ENCODE measurements at regions not wholly inside any gene's neighbourhood (a gene's known extent, or its start where the extent isn't known, plus 50 kb on each side); places are given as distances from the start of the nearest gene placed in this dataset.
"Not testable (repeated sequence)": the region's sequence is repeated elsewhere in the genome, so short reads cannot be mapped to it uniquely, and the experiment has no call there.

DNA sequence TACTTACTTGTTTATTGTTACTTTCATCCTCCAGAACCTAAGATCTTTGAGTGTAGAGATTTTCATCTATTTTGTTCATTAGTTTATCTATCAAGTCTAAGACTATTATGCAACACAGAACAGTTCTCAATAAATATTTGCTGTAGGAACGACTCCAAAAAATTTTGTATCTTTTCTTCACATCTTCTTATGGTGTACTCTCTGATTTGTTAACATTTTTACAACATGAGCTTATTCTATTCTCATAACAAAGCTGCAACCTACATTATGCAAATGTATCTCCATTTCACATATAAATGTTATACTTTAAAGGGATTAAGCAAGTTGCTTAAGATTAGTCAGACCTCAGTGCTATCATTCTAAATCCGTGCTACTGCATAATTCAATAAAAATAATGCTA, 514.2 kb upstream of the ZP4 start:
- DNase-seq (ENCODE audit: low read depth), result no peak
- Histone ChIP-seq H3K4me1 (ENCODE audit: control insufficient read depth, insufficient read depth, low read length) (peaks cover 12% of the 10 kb centered on the region), H3K9me3 (ENCODE audit: control insufficient read depth, low read length) (no peaks in the 10 kb centered on the region), H3K4me3 (ENCODE audit: low read length) (no peak overlapping the region), H3K27me3 (replicated peaks; ENCODE audit: control insufficient read depth, insufficient read depth, low read length) (no peaks in the 10 kb centered on the region), H3K36me3 (ENCODE audit: control insufficient read depth, insufficient read depth, low read length, severe bottlenecking) (no peaks in the 10 kb centered on the region), H3K9ac (ENCODE audit: low read length) (no peak overlapping the region)

DNA sequence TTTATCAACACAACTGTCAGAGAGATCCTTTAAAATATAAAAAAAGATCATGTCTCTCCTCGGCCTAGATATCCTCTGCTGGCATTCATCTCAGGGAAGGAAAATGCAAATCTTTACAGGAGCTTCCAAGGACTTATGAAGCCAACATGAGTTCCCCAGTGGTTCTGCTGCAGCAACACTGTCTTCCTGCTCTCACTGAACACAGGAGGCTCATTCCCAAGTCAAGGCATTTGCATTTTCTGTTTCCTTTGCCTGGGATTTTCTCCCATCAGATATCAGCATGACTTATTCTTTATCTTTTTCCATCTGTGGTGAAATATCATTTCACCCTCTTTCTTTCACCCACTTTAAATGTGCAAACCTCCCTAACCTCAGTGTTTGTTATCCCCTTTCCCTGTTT, 513.8 kb upstream of the ZP4 start:
- H3K9me3 ChIP-seq (ENCODE audit: control insufficient read depth, low read length), result no peaks in the 10 kb centered on the region
- H3K4me3 ChIP-seq (ENCODE audit: low read length), result no peak overlapping the region
- H3K9ac ChIP-seq (ENCODE audit: low read length), result no peak overlapping the region
- DNase-seq (ENCODE audit: low read depth), result peak; percentile 17
- H3K4me1 ChIP-seq (ENCODE audit: control insufficient read depth, insufficient read depth, low read length), result peaks cover 8% of the 10 kb centered on the region
- H3K27me3 ChIP-seq (replicated peaks; ENCODE audit: control insufficient read depth, insufficient read depth, low read length), result no peaks in the 10 kb centered on the region
- H3K36me3 ChIP-seq (ENCODE audit: control insufficient read depth, insufficient read depth, low read length, severe bottlenecking), result no peaks in the 10 kb centered on the region

DNA sequence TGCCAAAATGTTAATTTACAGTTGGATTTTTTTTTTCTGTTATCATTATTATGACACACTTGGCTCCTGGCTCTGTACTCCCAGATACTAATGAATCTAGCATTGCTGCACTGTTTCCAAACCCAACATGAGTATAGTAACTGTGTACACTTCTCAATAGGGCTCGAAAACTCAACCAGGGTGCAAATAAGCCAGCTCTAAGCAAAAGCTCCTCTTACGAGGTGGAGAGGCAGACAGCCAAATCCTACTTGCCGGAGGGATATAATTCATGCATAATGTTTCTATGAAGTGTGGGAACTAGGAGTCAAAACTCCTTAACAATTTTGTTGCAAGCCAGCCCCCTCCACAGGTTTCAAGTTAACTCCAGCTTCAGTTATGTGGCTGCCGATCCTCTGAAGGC, 510.4 kb upstream of the ZP4 start:
- peaks cover 3% of the 10 kb centered on the region for H3K4me1 ChIP-seq (ENCODE audit: control insufficient read depth, insufficient read depth, low read length)
- no peak for DNase-seq (ENCODE audit: low read depth)
- H3K36me3 ChIP-seq (ENCODE audit: control insufficient read depth, insufficient read depth, low read length, severe bottlenecking), result no peaks in the 10 kb centered on the region
- no peaks in the 10 kb centered on the region for H3K9me3 ChIP-seq (ENCODE audit: control insufficient read depth, low read length)
- no peaks in the 10 kb centered on the region for H3K27me3 ChIP-seq (replicated peaks; ENCODE audit: control insufficient read depth, insufficient read depth, low read length)
- H3K9ac ChIP-seq (ENCODE audit: low read length), result no peak overlapping the region
- no peak overlapping the region for H3K4me3 ChIP-seq (ENCODE audit: low read length)

GRCh38 chr1:238399558-238399957, 508.8 kb upstream of the ZP4 start:
- no peak overlapping the region for H3K9ac ChIP-seq (ENCODE audit: low read length)
- H3K27me3 ChIP-seq (replicated peaks; ENCODE audit: control insufficient read depth, insufficient read depth, low read length), result no peaks in the 10 kb centered on the region
- no peak for DNase-seq (ENCODE audit: low read depth)

DNA sequence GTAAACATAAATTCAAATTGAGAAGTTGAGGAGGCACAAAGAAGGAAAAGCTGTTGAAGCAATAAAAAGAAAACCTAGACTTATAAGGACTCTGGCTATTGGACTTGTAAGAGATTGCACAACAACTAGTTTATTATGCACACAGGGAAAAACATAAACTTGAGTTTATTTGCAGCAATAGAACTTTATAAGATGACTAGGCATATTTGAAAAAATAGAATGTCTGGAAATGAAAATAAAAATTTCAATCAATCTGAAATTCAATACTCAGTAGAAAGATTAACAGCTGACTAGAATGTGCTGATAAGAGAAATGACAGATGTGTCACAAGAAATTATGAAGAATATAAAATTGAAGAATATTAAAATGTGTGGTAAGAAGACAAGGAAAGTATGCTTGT, 505.4 kb upstream of the ZP4 start:
- Histone ChIP-seq H3K9me3 (ENCODE audit: control insufficient read depth, low read length) (no peaks in the 10 kb centered on the region), H3K36me3 (ENCODE audit: control insufficient read depth, insufficient read depth, low read length, severe bottlenecking) (no peaks in the 10 kb centered on the region), H3K4me1 (ENCODE audit: control insufficient read depth, insufficient read depth, low read length) (peaks cover under 1% of the 10 kb centered on the region), H3K4me3 (ENCODE audit: low read length) (no peak overlapping the region), H3K27me3 (replicated peaks; ENCODE audit: control insufficient read depth, insufficient read depth, low read length) (no peaks in the 10 kb centered on the region), H3K9ac (ENCODE audit: low read length) (no peak overlapping the region)
- peak; percentile 42 for DNase-seq (ENCODE audit: low read depth)

More at GRCh38 chr1:238399558-238399957, 508.8 kb upstream of the ZP4 start:
- Histone ChIP-seq H3K9me3 (ENCODE audit: control insufficient read depth, low read length) (no peaks in the 10 kb centered on the region), H3K4me3 (ENCODE audit: low read length) (no peak overlapping the region), H3K36me3 (ENCODE audit: control insufficient read depth, insufficient read depth, low read length, severe bottlenecking) (no peaks in the 10 kb centered on the region), H3K4me1 (ENCODE audit: control insufficient read depth, insufficient read depth, low read length) (peaks cover 3% of the 10 kb centered on the region)

GRCh38 chr1:238384381-238384780, 493.7 kb upstream of the ZP4 start:
- no peaks in the 10 kb centered on the region for H3K27me3 ChIP-seq (replicated peaks; ENCODE audit: control insufficient read depth, insufficient read depth, low read length)
- H3K36me3 ChIP-seq (ENCODE audit: control insufficient read depth, insufficient read depth, low read length, severe bottlenecking), result no peaks in the 10 kb centered on the region
- no peaks in the 10 kb centered on the region for H3K9me3 ChIP-seq (ENCODE audit: control insufficient read depth, low read length)
- no peaks in the 10 kb centered on the region for H3K4me1 ChIP-seq (ENCODE audit: control insufficient read depth, insufficient read depth, low read length)
- no peak overlapping the region for H3K9ac ChIP-seq (ENCODE audit: low read length)
- DNase-seq (ENCODE audit: low read depth), result no peak
- H3K4me3 ChIP-seq (ENCODE audit: low read length), result no peak overlapping the region

- Histone ChIP-seq H3K36me3 (ENCODE audit: control insufficient read depth, insufficient read depth, low read length, severe bottlenecking) (no peaks in the 10 kb centered on the region), H3K4me1 (ENCODE audit: control insufficient read depth, insufficient read depth, low read length) (no peaks in the 10 kb centered on the region), H3K4me3 (ENCODE audit: low read length) (no peak overlapping the region), H3K9me3 (ENCODE audit: control insufficient read depth, low read length) (no peaks in the 10 kb centered on the region), H3K9ac (ENCODE audit: low read length) (no peak overlapping the region), H3K27me3 (replicated peaks; ENCODE audit: control insufficient read depth, insufficient read depth, low read length) (no peaks in the 10 kb centered on the region)
- DNase-seq (ENCODE audit: low read depth), result no peak
Measured at GRCh38 chr1:238380167-238380566, 489.4 kb upstream of the ZP4 start.

DNA sequence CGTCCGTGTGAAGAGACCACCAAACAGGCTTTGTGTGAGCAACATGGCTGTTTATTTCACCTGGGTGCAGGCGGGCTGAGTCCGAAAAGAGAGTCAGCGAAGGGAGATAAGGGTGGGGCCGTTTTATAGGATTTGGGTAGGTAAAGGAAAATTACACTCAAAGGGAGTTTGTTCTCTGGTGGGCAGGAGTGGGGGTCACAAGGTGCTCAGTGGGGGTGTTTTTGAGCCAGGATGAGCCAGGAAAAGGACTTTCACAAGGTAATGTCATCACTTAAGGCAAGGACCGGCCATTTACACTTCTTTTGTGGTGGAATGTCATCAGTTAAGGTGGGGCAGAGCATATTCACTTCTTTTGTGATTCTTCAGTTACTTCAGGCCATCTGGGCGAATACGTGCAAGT, 488.7 kb upstream of the ZP4 start:
- not testable (repeated sequence) for H3K27me3 ChIP-seq (replicated peaks; ENCODE audit: control insufficient read depth, insufficient read depth, low read length); DNase-seq (ENCODE audit: low read depth); H3K36me3 ChIP-seq (ENCODE audit: control insufficient read depth, insufficient read depth, low read length, severe bottlenecking); H3K9ac ChIP-seq (ENCODE audit: low read length); H3K4me1 ChIP-seq (ENCODE audit: control insufficient read depth, insufficient read depth, low read length); H3K9me3 ChIP-seq (ENCODE audit: control insufficient read depth, low read length); H3K4me3 ChIP-seq (ENCODE audit: low read length)

GRCh38 chr1:238377280-238377919, 486.7 kb upstream of the ZP4 start:
- no peaks in the 10 kb centered on the region for H3K4me1 ChIP-seq (ENCODE audit: control insufficient read depth, insufficient read depth, low read length)
- H3K27me3 ChIP-seq (replicated peaks; ENCODE audit: control insufficient read depth, insufficient read depth, low read length), result no peaks in the 10 kb centered on the region
- H3K9me3 ChIP-seq (ENCODE audit: control insufficient read depth, low read length), result no peaks in the 10 kb centered on the region
- H3K9ac ChIP-seq (ENCODE audit: low read length), result no peak overlapping the region
- DNase-seq (ENCODE audit: low read depth), result no peak
- no peaks in the 10 kb centered on the region for H3K36me3 ChIP-seq (ENCODE audit: control insufficient read depth, insufficient read depth, low read length, severe bottlenecking)
- no peak overlapping the region for H3K4me3 ChIP-seq (ENCODE audit: low read length)

DNA sequence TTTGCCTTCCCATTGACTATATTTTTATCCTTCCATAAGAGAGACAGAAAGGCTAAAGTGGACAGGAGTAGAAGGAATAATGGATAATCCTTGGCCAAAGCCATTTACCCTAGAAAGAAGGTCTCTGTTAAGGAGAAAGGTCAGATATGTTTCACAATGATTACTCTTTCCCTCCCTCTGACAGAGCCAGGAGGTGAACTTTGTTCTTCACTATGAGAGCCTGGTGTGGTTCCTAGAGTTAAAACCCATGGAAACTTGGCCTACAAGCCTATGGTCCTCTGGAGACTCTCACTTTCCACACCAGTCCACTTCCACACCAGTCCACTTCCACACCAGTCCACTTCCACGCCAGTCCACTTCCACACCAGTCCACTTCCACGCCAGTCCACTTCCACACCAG, 479.9 kb upstream of the ZP4 start:
- no peaks in the 10 kb centered on the region for H3K27me3 ChIP-seq (replicated peaks; ENCODE audit: control insufficient read depth, insufficient read depth, low read length)
- H3K4me3 ChIP-seq (ENCODE audit: low read length), result no peak overlapping the region
- no peak for DNase-seq (ENCODE audit: low read depth)
- no peak overlapping the region for H3K9ac ChIP-seq (ENCODE audit: low read length)
- no peaks in the 10 kb centered on the region for H3K4me1 ChIP-seq (ENCODE audit: control insufficient read depth, insufficient read depth, low read length)
- no peaks in the 10 kb centered on the region for H3K36me3 ChIP-seq (ENCODE audit: control insufficient read depth, insufficient read depth, low read length, severe bottlenecking)
- no peaks in the 10 kb centered on the region for H3K9me3 ChIP-seq (ENCODE audit: control insufficient read depth, low read length)

DNA sequence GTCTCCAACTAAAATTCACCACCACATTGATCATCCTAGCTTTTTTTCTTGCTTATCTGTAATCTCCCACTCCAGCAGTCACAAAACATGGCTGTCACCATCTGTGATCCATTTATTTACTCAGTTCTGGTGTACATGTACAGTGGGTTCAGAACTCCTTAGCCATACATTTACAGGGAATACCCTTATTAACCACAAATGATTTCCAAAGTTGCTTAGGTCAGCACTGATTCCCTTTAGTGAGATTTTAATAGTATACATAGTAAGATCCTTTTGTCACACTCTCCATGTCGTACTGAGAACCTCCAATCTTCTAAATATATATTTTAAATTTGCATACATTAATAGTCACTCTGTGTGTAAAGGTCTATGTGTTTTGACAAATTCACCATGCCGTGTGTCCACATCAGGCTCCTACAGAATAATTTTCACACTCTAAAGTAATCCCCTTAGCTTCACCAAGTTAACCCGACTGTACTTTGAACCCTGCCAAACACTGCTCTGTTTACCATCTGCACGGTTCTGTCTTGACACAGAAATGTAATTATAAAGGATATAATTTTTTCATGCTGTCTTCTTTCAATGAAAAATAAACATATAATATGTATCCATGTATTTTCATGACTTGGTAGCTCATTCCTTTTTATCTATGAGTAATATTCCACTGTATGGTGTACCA, 473.6 kb upstream of the ZP4 start:
- Histone ChIP-seq H3K9me3 (ENCODE audit: control insufficient read depth, low read length) (no peaks in the 10 kb centered on the region), H3K4me3 (ENCODE audit: low read length) (no peak overlapping the region), H3K9ac (ENCODE audit: low read length) (no peak overlapping the region), H3K4me1 (ENCODE audit: control insufficient read depth, insufficient read depth, low read length) (no peaks in the 10 kb centered on the region), H3K27me3 (replicated peaks; ENCODE audit: control insufficient read depth, insufficient read depth, low read length) (no peaks in the 10 kb centered on the region), H3K36me3 (ENCODE audit: control insufficient read depth, insufficient read depth, low read length, severe bottlenecking) (no peaks in the 10 kb centered on the region)
- DNase-seq (ENCODE audit: low read depth), result no peak

- DNase-seq (ENCODE audit: low read depth), result no peak
- no peaks in the 10 kb centered on the region for H3K4me1 ChIP-seq (ENCODE audit: control insufficient read depth, insufficient read depth, low read length)
- H3K36me3 ChIP-seq (ENCODE audit: control insufficient read depth, insufficient read depth, low read length, severe bottlenecking), result no peaks in the 10 kb centered on the region
- H3K9ac ChIP-seq (ENCODE audit: low read length), result no peak overlapping the region
- no peaks in the 10 kb centered on the region for H3K27me3 ChIP-seq (replicated peaks; ENCODE audit: control insufficient read depth, insufficient read depth, low read length)
- H3K9me3 ChIP-seq (ENCODE audit: control insufficient read depth, low read length), result peaks cover 3% of the 10 kb centered on the region
- no peak overlapping the region for H3K4me3 ChIP-seq (ENCODE audit: low read length)
Measured at GRCh38 chr1:238360474-238360873, 469.8 kb upstream of the ZP4 start.

Data from adipocyte (in vitro differentiated cells).